B cell (primary cell): ENCODE measurements at regions not wholly inside any gene's neighbourhood (a gene's known extent, or its start where the extent isn't known, plus 50 kb on each side); places are given as distances from the start of the nearest gene placed in this dataset.

Experiments
- ATAC-seq: fragments of 200-7000 bp; cut with Tn5 transposase; one replicate; pipeline ENCODE4 v1.10.0; 2021; ENCODE audit warnings: low read depth, mild to moderate bottlenecking, moderate number of reproducible peaks, moderate library complexity
- CTCF ChIA-PET: fragments of 350-600 bp; sonication (Branson Sonifier 250); formaldehyde crosslinking; loops from one replicate; lab custom pipeline; 2021; ENCODE audit warnings: antibody characterized with exemption, inconsistent platforms; lab: Charles Lee
- POLR2A ChIA-PET: fragments of 350-600 bp; sonication (Branson Sonifier 250); formaldehyde crosslinking; loops from one replicate; lab custom pipeline; 2021; ENCODE audit warnings: antibody characterized with exemption; lab: Charles Lee
- DNase-seq: peaks from one replicate; pipeline ENCODE4 v3.0.0; 2013
- H2AFZ ChIP-seq: 2 replicates; pipeline ENCODE4 v1.6.1; 2012; ENCODE audit warnings: mild to moderate bottlenecking, low read depth, low read length; ENCODE audit not compliant: insufficient read depth, poor library complexity, severe bottlenecking
- H3K27ac ChIP-seq, 2 donors: 1 replicate in 1 of 2; 2 replicates in 1 of 2; pipeline ENCODE4 v1.5.1; 2012 to 2013; ENCODE audit warnings: low read length in 2 of 2, mild to moderate bottlenecking in 2 of 2, moderate library complexity in 1 of 2
- H3K27me3 ChIP-seq, 4 experiments: fragments of 200-600 bp in 1 of 4; sonication (generic) in 1 of 4; replicated peaks in 1 of 4; 1 replicate in 2 of 4; 2 replicates in 2 of 4; pipeline versions ENCODE4 v1.6.1 to v1.7.0; 2013 to 2016; ENCODE audit warnings: low read length in 3 of 4, mild to moderate bottlenecking in 2 of 4, mixed read lengths in 1 of 4, moderate library complexity in 1 of 4; ENCODE audit not compliant: insufficient read depth in 4 of 4, control insufficient read depth in 3 of 4; ENCODE audit errors: control extremely low read depth in 1 of 4
- H3K36me3 ChIP-seq, 2 experiments: replicated peaks in 1 of 2; 1 replicate in 1 of 2; 2 replicates in 1 of 2; pipeline versions ENCODE4 v1.6.1 to v1.7.1; 2013; ENCODE audit warnings: low read length in 1 of 2; ENCODE audit not compliant: insufficient read depth in 2 of 2, control insufficient read depth in 1 of 2; ENCODE audit errors: control extremely low read depth in 1 of 2, extremely low read depth in 1 of 2
- H3K4me1 ChIP-seq, 2 donors: fragments of 200-600 bp in 1 of 2; sonication (generic) in 1 of 2; 1 replicate in 1 of 2; 2 replicates in 1 of 2; pipeline versions ENCODE4 v1.5.1 to v1.6.1; 2013 to 2017; ENCODE audit warnings: low read length in 2 of 2; ENCODE audit not compliant: control insufficient read depth in 2 of 2, insufficient read depth in 2 of 2
- H3K4me2 ChIP-seq: replicated peaks from 2 replicates; pipeline ENCODE3; 2012; ENCODE audit warnings: mild to moderate bottlenecking, low read depth, low read length; ENCODE audit not compliant: poor library complexity, severe bottlenecking
- H3K4me3 ChIP-seq, 5 experiments: fragments of 200-600 bp in 1 of 5; sonication (generic) in 1 of 5; 1 replicate in 3 of 5; 2 replicates in 2 of 5; pipeline versions ENCODE4 v1.5.1 to v1.7.0; 2011 to 2016; ENCODE audit warnings: low read length in 4 of 5, mild to moderate bottlenecking in 4 of 5, low read depth in 2 of 5, control low read depth in 1 of 5, moderate library complexity in 1 of 5; ENCODE audit not compliant: insufficient read depth in 1 of 5; ENCODE audit errors: control extremely low read depth in 1 of 5, extremely low read depth in 1 of 5
- H3K79me2 ChIP-seq: fragments of 200-600 bp; sonication (generic); one replicate; pipeline ENCODE4 v1.6.0; 2016; ENCODE audit warnings: low read length; ENCODE audit not compliant: control insufficient read depth, insufficient read depth
- H3K9ac ChIP-seq: fragments of 200-600 bp; sonication (generic); 2 replicates; pipeline ENCODE4 v1.6.1; 2017; ENCODE audit warnings: mild to moderate bottlenecking, low read length, moderate library complexity
- H3K9me3 ChIP-seq, 3 donors: one replicate each; pipeline versions ENCODE4 v1.6.1 to v1.7.1; 2013; ENCODE audit warnings: low read length in 2 of 3; ENCODE audit not compliant: control insufficient read depth in 2 of 3, insufficient read depth in 1 of 3; ENCODE audit errors: control extremely low read depth in 1 of 3
- H4K20me1 ChIP-seq: 2 replicates; pipeline ENCODE4 v1.6.0; 2012; ENCODE audit warnings: mild to moderate bottlenecking, low read length; ENCODE audit not compliant: insufficient read depth, control insufficient read depth, poor library complexity, severe bottlenecking
- H3K27ac Mint-ChIP-seq: one replicate; pipeline ENCODE4 v1.8.0; 2021; ENCODE audit warnings: mixed read lengths
- H3K27me3 Mint-ChIP-seq: one replicate; pipeline ENCODE4 v1.8.0; 2021; ENCODE audit warnings: mixed read lengths
- H3K4me1 Mint-ChIP-seq: one replicate; pipeline ENCODE4 v1.8.0; 2021; ENCODE audit warnings: mixed read lengths
- H3K4me3 Mint-ChIP-seq: one replicate; pipeline ENCODE4 v1.8.0; 2021; ENCODE audit warnings: mixed read lengths
- H3K9me3 Mint-ChIP-seq: one replicate; pipeline ENCODE4 v1.8.0; 2022; ENCODE audit warnings: mixed read lengths; ENCODE audit not compliant: insufficient read depth
- CTCF ChIP-seq: fragments of 200-600 bp; IDR thresholded peaks from one replicate; pipeline ENCODE4 v1.8.0; 2022; ENCODE audit warnings: antibody characterized with exemption, mild to moderate bottlenecking
- EZH2 ChIP-seq: IDR thresholded peaks from 2 replicates; pipeline ENCODE4 v1.6.1; 2012; ENCODE audit warnings: borderline replicate concordance, low read depth, mild to moderate bottlenecking, moderate library complexity, low read length; ENCODE audit not compliant: insufficient read depth, poor library complexity, severe bottlenecking
- whole genome bisulfite sequencing: methylation state at CpG from one replicate; pipeline ENCODE4 v1.1.5; 2013; ENCODE audit warnings: missing lambda C conversion rate; ENCODE audit not compliant: insufficient coverage; 5-methylcytosine and 5-hydroxymethylcytosine counted together
- intact Hi-C: fragments of 100-400 bp; cut with micrococcal nuclease; formaldehyde crosslinking; loops from one replicate; pipeline ENCODE4 v1.10.0; 2022

- peaks cover 97% of the 10 kb centered on the region for H4K20me1 ChIP-seq
- CTCF ChIA-PET, result no interaction called here
- no peak for ATAC-seq
Observed at GRCh38 chr22:40111451-40111850, 66.3 kb upstream of the TNRC6B start.

DNA sequence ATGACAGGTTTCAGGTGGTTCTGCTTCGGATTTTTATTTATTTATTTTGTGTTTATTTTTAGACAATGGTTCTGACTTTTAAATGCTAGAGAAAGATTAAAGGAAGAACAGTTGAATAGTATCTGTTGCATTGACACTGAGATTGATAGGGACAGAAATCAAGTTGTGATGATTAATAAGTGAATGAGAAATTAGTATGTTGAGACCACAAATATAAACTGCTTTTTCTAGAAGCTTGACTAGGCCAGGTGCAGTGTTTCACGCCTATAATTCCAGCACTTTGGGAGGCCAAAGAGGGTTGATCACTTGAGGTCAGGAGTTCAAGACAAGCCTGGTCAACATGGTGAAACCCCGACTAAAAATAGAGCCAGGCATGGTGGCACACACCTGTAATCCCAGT is 65.1 kb upstream of the TNRC6B start:
- Histone ChIP-seq H3K27ac (no peak overlapping the region), H3K27me3 (no peaks in the 10 kb centered on the region), H3K4me2 (no peak overlapping the region), H3K9me3 (no peaks in the 10 kb centered on the region), H3K36me3 (peaks cover 2 to 5% of the 10 kb centered on the region in 2 experiments), H3K4me3 (no peak overlapping the region), H4K20me1 (peaks cover 97% of the 10 kb centered on the region), H3K4me1 (peaks cover 41 to 46% of the 10 kb centered on the region in 2 donors), H3K9ac (no peak overlapping the region), H3K79me2 (peaks cover 100% of the 10 kb centered on the region), H2AFZ (no peak overlapping the region)
- ChIA-PET CTCF (no interaction called here), POLR2A (no interaction called here)
- WGBS, result 75% methylated on average over 2 of the region's 3 CpGs
- Mint-ChIP-seq H3K9me3 (no peaks in the 10 kb centered on the region), H3K4me1 (peaks cover 89% of the 10 kb centered on the region), H3K27ac (no peak overlapping the region), H3K27me3 (no peaks in the 10 kb centered on the region), H3K4me3 (no peak overlapping the region)
- DNase-seq (no peak), ATAC-seq (no peak)
- intact Hi-C loops, result no loop called here
- TF ChIP-seq EZH2 (no peak), CTCF (no peak)

More at GRCh38 chr22:40111451-40111850, 66.3 kb upstream of the TNRC6B start:
- Mint-ChIP-seq H3K9me3 (no peaks in the 10 kb centered on the region), H3K27ac (no peak overlapping the region), H3K4me1 (peaks cover 88% of the 10 kb centered on the region), H3K4me3 (peak overlapping the region; percentile 17), H3K27me3 (no peaks in the 10 kb centered on the region)
- 44% methylated on average over 2 of the region's 2 CpGs for WGBS
- Histone ChIP-seq H3K4me3 (no peak overlapping the region), H3K9ac (no peak overlapping the region), H3K4me1 (peaks cover 47 to 51% of the 10 kb centered on the region in 2 donors), H3K36me3 (peaks cover 0 to 2% of the 10 kb centered on the region in 2 experiments), H3K27ac (no peak overlapping the region), H3K9me3 (no peaks in the 10 kb centered on the region), H2AFZ (no peak overlapping the region), H3K4me2 (peak overlapping the region; percentile 13), H3K27me3 (no peaks in the 10 kb centered on the region), H3K79me2 (peaks cover 100% of the 10 kb centered on the region)
- POLR2A ChIA-PET, result no interaction called here
- intact Hi-C loops, result no loop called here
- TF ChIP-seq EZH2 (no peak), CTCF (no peak)
- no peak for DNase-seq
